HL-60 (cell line): ENCODE measurements at regions not wholly inside any gene's neighbourhood (a gene's known extent, or its start where the extent isn't known, plus 50 kb on each side); places are given as distances from the start of the nearest gene placed in this dataset.

Source experiments
- CTCF ChIP-seq: IDR thresholded peaks from one replicate; pipeline ENCODE4 v1.5.1; 2011; ENCODE audit warnings: low read length, control low read depth, inconsistent platforms; ENCODE audit not compliant: insufficient read depth
- POLR2AphosphoS5 ChIP-seq: IDR thresholded peaks from 2 replicates; pipeline ENCODE4 v1.6.1; 2012; ENCODE audit warnings: low read depth
- SPI1 ChIP-seq: IDR thresholded peaks from 2 replicates; pipeline ENCODE4 v1.6.1; 2012; ENCODE audit warnings: low read depth, mild to moderate bottlenecking, borderline replicate concordance

DNA sequence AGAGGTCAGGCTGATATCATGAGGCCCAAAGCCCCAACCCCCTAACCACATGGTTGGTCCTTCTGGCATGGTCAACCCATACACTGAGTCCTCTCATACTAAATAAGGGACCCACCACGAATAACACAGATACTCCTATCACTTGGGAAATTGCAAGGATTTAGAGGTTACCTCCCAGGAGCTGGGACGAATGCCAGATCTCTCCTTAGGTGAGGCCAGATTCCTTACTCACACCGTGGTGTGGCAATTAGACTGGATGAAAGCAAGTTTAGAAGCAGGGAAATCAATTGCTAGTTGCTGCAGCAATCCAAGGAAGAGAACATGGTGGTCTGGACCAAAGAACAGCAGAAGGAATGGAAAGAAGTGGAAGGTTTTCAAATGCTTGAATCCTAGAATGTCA, 60.1 kb downstream of the IER5 start:
- no peak for TF ChIP-seq CTCF
- no peak for TF ChIP-seq POLR2AphosphoS5
- TF ChIP-seq SPI1: no peak
